HG03460 (cell line): ENCODE measurements at regions not wholly inside any gene's neighbourhood (a gene's known extent, or its start where the extent isn't known, plus 50 kb on each side); places are given as distances from the start of the nearest gene placed in this dataset.
A peak's percentile ranks its signal among the peaks of the same experiment; 100 is the strongest.
"Not testable (repeated sequence)": the region's sequence is repeated elsewhere in the genome, so short reads cannot be mapped to it uniquely, and the experiment has no call there.

Experiments used
- ATAC-seq: cut with Tn5 transposase; IDR thresholded peaks from one replicate; pipeline ENCODE4 v1.9.1; 2021; ENCODE audit not compliant: unreplicated experiment

- no peak for ATAC-seq
Measured at GRCh38 chr13:59266478-59267063, 897.2 kb downstream of the DIAPH3 start.

- no peak for ATAC-seq
Measured at GRCh38 chr13:59269476-59269875, 894.3 kb downstream of the DIAPH3 start.

- ATAC-seq = no peak
Measured at GRCh38 chr13:59270327-59270726, 893.4 kb downstream of the DIAPH3 start.

GRCh38 chr13:59274958-59275727 lies 888.6 kb downstream of the DIAPH3 start:
- no peak for ATAC-seq

GRCh38 chr13:59276436-59276835 lies 887.3 kb downstream of the DIAPH3 start:
- no peak for ATAC-seq

GRCh38 chr13:59277106-59277505 lies 886.6 kb downstream of the DIAPH3 start:
- no peak for ATAC-seq

- no peak for ATAC-seq
Measured at GRCh38 chr13:59279028-59279427, 884.7 kb downstream of the DIAPH3 start.

GRCh38 chr13:59279576-59279975 lies 884.2 kb downstream of the DIAPH3 start:
- ATAC-seq = no peak

GRCh38 chr13:59280297-59280696 lies 883.4 kb downstream of the DIAPH3 start:
- no peak for ATAC-seq

- ATAC-seq = no peak
Measured at GRCh38 chr13:59281453-59281852, 882.3 kb downstream of the DIAPH3 start.

GRCh38 chr13:59292240-59292639 lies 871.5 kb downstream of the DIAPH3 start:
- ATAC-seq = not testable (repeated sequence)

GRCh38 chr13:59299584-59299983 lies 864.1 kb downstream of the DIAPH3 start:
- no peak for ATAC-seq

GRCh38 chr13:59300355-59301173 lies 863.2 kb downstream of the DIAPH3 start:
- ATAC-seq = no peak

GRCh38 chr13:59301174-59301567 lies 862.6 kb downstream of the DIAPH3 start:
- ATAC-seq = no peak

- no peak for ATAC-seq
Measured at GRCh38 chr13:59303433-59303832, 860.3 kb downstream of the DIAPH3 start.

GRCh38 chr13:59304596-59304995 lies 859.1 kb downstream of the DIAPH3 start:
- no peak for ATAC-seq

- ATAC-seq = no peak
Measured at GRCh38 chr13:59305896-59306295, 857.8 kb downstream of the DIAPH3 start.

GRCh38 chr13:59312776-59313175 lies 851.0 kb downstream of the DIAPH3 start:
- no peak for ATAC-seq

GRCh38 chr13:59318320-59318930 lies 845.3 kb downstream of the DIAPH3 start:
- peak; percentile 56 for ATAC-seq

- no peak for ATAC-seq
Measured at GRCh38 chr13:59319276-59319675, 844.5 kb downstream of the DIAPH3 start.

- no peak for ATAC-seq
Measured at GRCh38 chr13:59320021-59320420, 843.7 kb downstream of the DIAPH3 start.
